Keratinocyte (primary cell): ENCODE measurements at regions not wholly inside any gene's neighbourhood (a gene's known extent, or its start where the extent isn't known, plus 50 kb on each side); places are given as distances from the start of the nearest gene placed in this dataset.

Experiments used
- DNase-seq: peaks from one replicate; pipeline ENCODE4 v3.0.0-alpha.2; 2011; ENCODE audit warnings: low read depth, missing footprints, low spot score
- FAIRE-seq: peaks from 2 replicates; lab custom pipeline; 2011; peaks lifted over from hg19 to GRCh38; lab: Jason Lieb, UNC
- H2AFZ ChIP-seq: 2 replicates; pipeline ENCODE4 v1.6.0; 2012; ENCODE audit warnings: low read length, control low read depth, inconsistent platforms; ENCODE audit not compliant: control insufficient read depth
- H3K27ac ChIP-seq: 2 replicates; pipeline ENCODE4 v1.5.1; 2011; ENCODE audit warnings: low read length; ENCODE audit not compliant: control insufficient read depth, insufficient read depth
- H3K27me3 ChIP-seq: 3 replicates; pipeline ENCODE4 v1.6.0; 2011; ENCODE audit warnings: low read length; ENCODE audit not compliant: control insufficient read depth, insufficient read depth; ENCODE audit errors: extremely low read depth
- H3K36me3 ChIP-seq, 2 experiments: 2 replicates in 1 of 2; 3 replicates in 1 of 2; pipeline ENCODE4 v1.5.1; 2011; ENCODE audit warnings: low read length in 2 of 2, mild to moderate bottlenecking in 1 of 2; ENCODE audit not compliant: control insufficient read depth in 2 of 2, insufficient read depth in 2 of 2; ENCODE audit errors: extremely low read depth in 1 of 2
- H3K4me1 ChIP-seq: 3 replicates; pipeline ENCODE4 v1.5.1; 2011; ENCODE audit warnings: low read length; ENCODE audit not compliant: control insufficient read depth, insufficient read depth; ENCODE audit errors: extremely low read depth
- H3K4me2 ChIP-seq: 3 replicates; pipeline ENCODE4 v1.6.0; 2011; ENCODE audit warnings: low read depth, low read length; ENCODE audit not compliant: control insufficient read depth, insufficient read depth; ENCODE audit errors: extremely low read depth
- H3K4me3 ChIP-seq, 3 experiments: fragments of 200-600 bp in 1 of 3; sonication (generic) in 1 of 3; 2 replicates in 2 of 3; 3 replicates in 1 of 3; pipeline ENCODE4 v1.5.1; 2011 to 2016; ENCODE audit warnings: low read length in 3 of 3, mild to moderate bottlenecking in 3 of 3, control low read depth in 2 of 3, inconsistent platforms in 1 of 3, low read depth in 1 of 3, mixed read lengths in 1 of 3, mixed run types in 1 of 3, moderate library complexity in 1 of 3; ENCODE audit not compliant: control insufficient read depth in 2 of 3, insufficient read depth in 2 of 3; ENCODE audit errors: extremely low read depth in 1 of 3
- H3K79me2 ChIP-seq: 2 replicates; pipeline ENCODE4 v1.6.0; 2012; ENCODE audit warnings: low read length; ENCODE audit not compliant: control insufficient read depth, insufficient read depth
- H3K9ac ChIP-seq: 3 replicates; pipeline ENCODE4 v1.6.0; 2011; ENCODE audit warnings: low read length; ENCODE audit not compliant: control insufficient read depth, insufficient read depth; ENCODE audit errors: extremely low read depth
- H3K9me1 ChIP-seq: 3 replicates; pipeline ENCODE4 v1.6.0; 2011; ENCODE audit warnings: low read length; ENCODE audit not compliant: control insufficient read depth, insufficient read depth; ENCODE audit errors: extremely low read depth
- H3K9me3 ChIP-seq: 2 replicates; pipeline ENCODE4 v1.5.1; 2012; ENCODE audit warnings: low read depth, low read length; ENCODE audit not compliant: control insufficient read depth
- H4K20me1 ChIP-seq: 3 replicates; pipeline ENCODE4 v1.6.0; 2011; ENCODE audit warnings: low read length; ENCODE audit not compliant: control insufficient read depth, insufficient read depth; ENCODE audit errors: extremely low read depth
- EZH2 ChIP-seq: IDR thresholded peaks from one replicate; pipeline ENCODE4 v1.6.1; 2012; ENCODE audit warnings: inconsistent platforms, mild to moderate bottlenecking, low read length, moderate library complexity
- dilution Hi-C: fragments of 300-500 bp; cut with MboI; formaldehyde crosslinking; loops from one replicate; pipeline ENCODE4 v1.7.0; 2020; ENCODE audit warnings: low sequenced_read_pairs; ENCODE audit not compliant: extremely low pct_ligation_motif_present
- TF ChIP-seq, protein P1 (sequence below), 3 experiments: IDR thresholded peaks in 1 of 3; conservative IDR thresholded peaks in 1 of 3; optimal IDR thresholded peaks in 1 of 3; 2 replicates in 2 of 3; 3 replicates in 1 of 3; pipeline versions ENCODE3 to v1.5.1; 2011; ENCODE audit warnings: low read length in 3 of 3, mild to moderate bottlenecking in 3 of 3, moderate library complexity in 2 of 3, control low read depth in 1 of 3, inconsistent platforms in 1 of 3; ENCODE audit not compliant: insufficient read depth in 2 of 3; ENCODE audit errors: extremely low read depth in 1 of 3

DNA sequence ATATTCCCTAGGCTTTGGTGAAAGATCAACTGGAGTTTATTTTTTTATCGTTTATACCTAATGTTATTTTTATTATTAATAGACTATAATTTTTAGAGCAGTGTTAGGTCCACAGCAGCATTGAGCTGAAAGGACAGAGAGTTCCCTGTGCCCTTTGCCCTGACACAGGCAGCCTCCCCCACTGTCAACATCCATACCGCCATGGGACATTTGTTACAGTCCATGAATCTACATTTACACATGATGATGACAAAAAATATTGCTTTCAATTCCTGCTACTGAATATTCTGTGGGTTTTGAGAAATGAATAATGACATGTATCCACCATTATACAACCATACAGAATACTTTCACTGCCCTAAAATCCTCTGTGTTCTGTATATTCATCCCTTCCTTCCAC lies 1297.5 kb upstream of the SORCS1 start:
- no peaks in the 10 kb centered on the region for H3K9me1 ChIP-seq
- DNase-seq (no peak), FAIRE-seq (no peak)
- H2AFZ ChIP-seq, result no peak overlapping the region
- H3K9ac ChIP-seq, result no peak overlapping the region
- peaks cover 5% of the 10 kb centered on the region for H3K27me3 ChIP-seq
- H3K4me2 ChIP-seq, result no peak overlapping the region
- no peak overlapping the region for H3K27ac ChIP-seq
- TF ChIP-seq EZH2, result no peak
- TF ChIP-seq, protein P1, sequence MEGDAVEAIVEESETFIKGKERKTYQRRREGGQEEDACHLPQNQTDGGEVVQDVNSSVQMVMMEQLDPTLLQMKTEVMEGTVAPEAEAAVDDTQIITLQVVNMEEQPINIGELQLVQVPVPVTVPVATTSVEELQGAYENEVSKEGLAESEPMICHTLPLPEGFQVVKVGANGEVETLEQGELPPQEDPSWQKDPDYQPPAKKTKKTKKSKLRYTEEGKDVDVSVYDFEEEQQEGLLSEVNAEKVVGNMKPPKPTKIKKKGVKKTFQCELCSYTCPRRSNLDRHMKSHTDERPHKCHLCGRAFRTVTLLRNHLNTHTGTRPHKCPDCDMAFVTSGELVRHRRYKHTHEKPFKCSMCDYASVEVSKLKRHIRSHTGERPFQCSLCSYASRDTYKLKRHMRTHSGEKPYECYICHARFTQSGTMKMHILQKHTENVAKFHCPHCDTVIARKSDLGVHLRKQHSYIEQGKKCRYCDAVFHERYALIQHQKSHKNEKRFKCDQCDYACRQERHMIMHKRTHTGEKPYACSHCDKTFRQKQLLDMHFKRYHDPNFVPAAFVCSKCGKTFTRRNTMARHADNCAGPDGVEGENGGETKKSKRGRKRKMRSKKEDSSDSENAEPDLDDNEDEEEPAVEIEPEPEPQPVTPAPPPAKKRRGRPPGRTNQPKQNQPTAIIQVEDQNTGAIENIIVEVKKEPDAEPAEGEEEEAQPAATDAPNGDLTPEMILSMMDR (optimal IDR thresholded peaks at IDR 0.05 in 1 of 3, IDR thresholded peaks at IDR 0.05 in 1 of 3, conservative IDR thresholded peaks at IDR 0.05 in 1 of 3; ENCODE audit: extremely low read depth in 1 of 3, insufficient read depth in 2 of 3, low read length in 3 of 3), result no peak
- no peaks in the 10 kb centered on the region for H3K36me3 ChIP-seq
- H3K79me2 ChIP-seq, result no peaks in the 10 kb centered on the region
- H3K4me1 ChIP-seq, result no peaks in the 10 kb centered on the region
- H4K20me1 ChIP-seq, result no peaks in the 10 kb centered on the region
- dilution Hi-C loops, result no loop called here
- H3K9me3 ChIP-seq, result no peaks in the 10 kb centered on the region
- no peak overlapping the region for H3K4me3 ChIP-seq

DNA sequence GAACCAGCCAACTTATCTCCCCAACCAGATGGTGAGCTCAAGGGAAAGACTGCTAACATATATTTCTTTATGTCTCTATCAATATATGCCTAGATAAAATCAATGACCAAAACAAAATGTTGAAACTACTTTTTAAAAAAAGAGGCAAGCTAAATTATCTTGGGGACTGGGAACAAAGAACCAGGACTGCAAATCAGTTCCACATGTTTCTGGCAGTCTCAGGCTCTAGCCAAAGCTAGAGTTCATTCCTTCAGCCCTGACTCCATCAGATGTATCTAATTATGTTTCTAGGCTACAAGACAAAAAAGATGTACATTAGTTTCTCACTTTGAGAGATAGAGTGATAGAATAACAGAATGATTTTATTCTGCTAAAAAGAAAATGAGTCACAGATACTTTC lies 1290.3 kb upstream of the SORCS1 start:
- Histone ChIP-seq H3K27me3 (no peaks in the 10 kb centered on the region), H3K4me1 (no peaks in the 10 kb centered on the region), H3K9ac (no peak overlapping the region), H3K4me3 (no peak overlapping the region), H3K9me3 (no peaks in the 10 kb centered on the region), H4K20me1 (no peaks in the 10 kb centered on the region), H2AFZ (no peak overlapping the region), H3K79me2 (no peaks in the 10 kb centered on the region), H3K9me1 (no peaks in the 10 kb centered on the region), H3K4me2 (no peak overlapping the region), H3K27ac (no peak overlapping the region), H3K36me3 (no peaks in the 10 kb centered on the region)
- no peak for FAIRE-seq
- TF ChIP-seq, protein P1 (optimal IDR thresholded peaks at IDR 0.05 in 1 of 3, IDR thresholded peaks at IDR 0.05 in 1 of 3, conservative IDR thresholded peaks at IDR 0.05 in 1 of 3; ENCODE audit: extremely low read depth in 1 of 3, insufficient read depth in 2 of 3, low read length in 3 of 3), result no peak
- no peak for TF ChIP-seq EZH2
- no peak for DNase-seq
- dilution Hi-C loops, result no loop called here
